Gastroesophageal sphincter (tissue), 4 donors: ENCODE measurements at regions not wholly inside any gene's neighbourhood (a gene's known extent, or its start where the extent isn't known, plus 50 kb on each side); places are given as distances from the start of the nearest gene placed in this dataset.

Experiments
- ATAC-seq: fragments of 150-250 bp; one replicate; pipeline ENCODE4 v1.9.1; 2016; ENCODE audit warnings: mild to moderate bottlenecking, moderate library complexity
- H3K27ac ChIP-seq, 4 donors: fragments of 200-600 bp; sonication (generic) in 3 of 4; 1 replicate in 3 of 4; 2 replicates in 1 of 4; pipeline ENCODE4 v1.5.1; 2016 to 2019
- H3K27me3 ChIP-seq: fragments of 200-600 bp; sonication (generic); one replicate; pipeline ENCODE4 v1.5.1; 2019
- H3K36me3 ChIP-seq, 2 donors: fragments of 200-600 bp; sonication (generic); one replicate each; pipeline ENCODE4 v1.5.1; 2019; ENCODE audit warnings: control low read depth in 1 of 2
- H3K4me1 ChIP-seq, 3 donors: fragments of 200-600 bp; sonication (generic); 1 replicate in 2 of 3; 2 replicates in 1 of 3; pipeline ENCODE4 v1.5.1; 2016 to 2019; ENCODE audit warnings: control low read depth in 2 of 3
- H3K4me3 ChIP-seq, 2 donors: fragments of 200-600 bp; sonication (generic); one replicate each; pipeline ENCODE4 v1.5.1; 2019; ENCODE audit warnings: mild to moderate bottlenecking in 1 of 2, moderate library complexity in 1 of 2
- H3K9me3 ChIP-seq, 3 donors: fragments of 200-600 bp; sonication (generic); one replicate each; pipeline ENCODE4 v1.5.1; 2017 to 2019; ENCODE audit warnings: control low read depth in 2 of 3
- EP300 ChIP-seq: sonication (generic); formaldehyde crosslinking; IDR thresholded peaks from one replicate; pipeline ENCODE4 v1.6.1; 2017; ENCODE audit warnings: antibody characterized with exemption, mild to moderate bottlenecking
- POLR2A ChIP-seq, 2 donors: fragments of 450-650 bp; IDR thresholded peaks; one replicate each; pipeline ENCODE4 v1.6.1; 2017; ENCODE audit warnings: antibody characterized with exemption in 2 of 2, mild to moderate bottlenecking in 2 of 2, moderate library complexity in 1 of 2
- POLR2AphosphoS5 ChIP-seq: sonication (generic); formaldehyde crosslinking; IDR thresholded peaks from one replicate; pipeline ENCODE4 v1.6.1; 2017; ENCODE audit warnings: antibody characterized with exemption
- WGBS, 2 donors: methylation state at CpG; one replicate each; pipeline ENCODE4 v1.1.5; 2018; ENCODE audit warnings: low coverage in 1 of 2; 5-methylcytosine and 5-hydroxymethylcytosine counted together
- TF ChIP-seq, protein P1 (sequence below), 4 experiments: fragments of 200-600 bp in 2 of 4; fragments of 450-650 bp in 2 of 4; sonication (generic) in 1 of 4; IDR thresholded peaks; one replicate each; pipeline ENCODE4 v1.5.1; 2017 to 2019; ENCODE audit warnings: antibody characterized with exemption in 4 of 4, mild to moderate bottlenecking in 2 of 4, moderate library complexity in 2 of 4

DNA sequence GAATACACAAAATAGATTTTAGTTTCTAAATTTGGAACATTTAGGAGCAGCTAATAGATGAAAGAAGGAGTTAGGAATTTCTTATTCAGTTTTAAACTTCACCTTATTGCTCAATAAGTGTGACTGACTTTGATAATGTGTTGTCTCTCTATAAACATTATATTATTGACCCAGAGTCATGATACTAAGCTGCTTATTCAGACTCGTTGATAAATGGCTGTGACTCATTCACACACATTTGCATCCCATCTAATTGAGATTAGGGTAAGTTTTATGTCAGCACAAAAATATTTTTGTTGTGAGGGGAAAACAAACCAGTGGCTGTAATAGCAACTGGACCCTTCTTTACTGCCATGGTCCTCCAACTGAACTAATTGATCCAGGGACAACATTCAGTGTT, 137.6 kb downstream of the GOLIM4 start:
- TF ChIP-seq, protein P1, sequence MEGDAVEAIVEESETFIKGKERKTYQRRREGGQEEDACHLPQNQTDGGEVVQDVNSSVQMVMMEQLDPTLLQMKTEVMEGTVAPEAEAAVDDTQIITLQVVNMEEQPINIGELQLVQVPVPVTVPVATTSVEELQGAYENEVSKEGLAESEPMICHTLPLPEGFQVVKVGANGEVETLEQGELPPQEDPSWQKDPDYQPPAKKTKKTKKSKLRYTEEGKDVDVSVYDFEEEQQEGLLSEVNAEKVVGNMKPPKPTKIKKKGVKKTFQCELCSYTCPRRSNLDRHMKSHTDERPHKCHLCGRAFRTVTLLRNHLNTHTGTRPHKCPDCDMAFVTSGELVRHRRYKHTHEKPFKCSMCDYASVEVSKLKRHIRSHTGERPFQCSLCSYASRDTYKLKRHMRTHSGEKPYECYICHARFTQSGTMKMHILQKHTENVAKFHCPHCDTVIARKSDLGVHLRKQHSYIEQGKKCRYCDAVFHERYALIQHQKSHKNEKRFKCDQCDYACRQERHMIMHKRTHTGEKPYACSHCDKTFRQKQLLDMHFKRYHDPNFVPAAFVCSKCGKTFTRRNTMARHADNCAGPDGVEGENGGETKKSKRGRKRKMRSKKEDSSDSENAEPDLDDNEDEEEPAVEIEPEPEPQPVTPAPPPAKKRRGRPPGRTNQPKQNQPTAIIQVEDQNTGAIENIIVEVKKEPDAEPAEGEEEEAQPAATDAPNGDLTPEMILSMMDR (IDR thresholded peaks at IDR 0.05), result no peak
- no peak for TF ChIP-seq POLR2A (IDR thresholded peaks at IDR 0.05)
- no peak for TF ChIP-seq POLR2AphosphoS5
- TF ChIP-seq EP300, result no peak
- H3K27me3 ChIP-seq, result no peaks in the 10 kb centered on the region
- H3K9me3 ChIP-seq, result no peaks in the 10 kb centered on the region
- no peaks in the 10 kb centered on the region for H3K36me3 ChIP-seq
- no peak overlapping the region for H3K4me3 ChIP-seq
- no peaks in the 10 kb centered on the region for H3K4me1 ChIP-seq
- ATAC-seq, result no peak
- no peak overlapping the region for H3K27ac ChIP-seq
- 33 to 57% methylated on average over 1 of the region's 1 CpG for WGBS, 2 donors

DNA sequence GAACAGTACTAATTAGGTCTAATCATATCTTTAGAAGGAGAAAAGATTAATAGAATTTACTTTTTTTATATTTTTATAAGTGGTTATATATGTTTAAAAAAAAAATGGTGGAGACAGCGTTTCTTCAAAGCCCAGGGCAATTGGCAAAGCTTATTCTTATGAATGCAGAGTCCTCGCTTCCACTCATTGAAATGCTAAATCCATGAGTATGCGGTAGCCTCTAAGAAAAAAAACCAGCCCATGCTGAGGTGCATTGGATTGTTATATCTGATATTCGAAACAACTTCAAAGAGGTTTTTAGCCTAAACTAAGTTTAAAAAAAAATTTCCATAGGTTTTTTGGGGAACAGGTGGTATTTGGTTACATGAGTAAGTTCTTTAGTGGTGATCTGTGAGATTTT, 142.8 kb downstream of the GOLIM4 start:
- no peaks in the 10 kb centered on the region for H3K36me3 ChIP-seq
- H3K27me3 ChIP-seq, result no peaks in the 10 kb centered on the region
- H3K4me1 ChIP-seq, result no peaks in the 10 kb centered on the region
- 68 to 73% methylated on average over 4 of the region's 4 CpGs for WGBS, 2 donors
- H3K4me3 ChIP-seq, result no peak overlapping the region
- H3K9me3 ChIP-seq, result peaks cover 0 to 3% (median 0%) of the 10 kb centered on the region in 3 donors
- TF ChIP-seq POLR2A (IDR thresholded peaks at IDR 0.05), result no peak
- no peak for TF ChIP-seq EP300
- TF ChIP-seq POLR2AphosphoS5, result no peak
- TF ChIP-seq, protein P1 (IDR thresholded peaks at IDR 0.05), result no peak
- ATAC-seq, result no peak
- H3K27ac ChIP-seq, result no peak overlapping the region

DNA sequence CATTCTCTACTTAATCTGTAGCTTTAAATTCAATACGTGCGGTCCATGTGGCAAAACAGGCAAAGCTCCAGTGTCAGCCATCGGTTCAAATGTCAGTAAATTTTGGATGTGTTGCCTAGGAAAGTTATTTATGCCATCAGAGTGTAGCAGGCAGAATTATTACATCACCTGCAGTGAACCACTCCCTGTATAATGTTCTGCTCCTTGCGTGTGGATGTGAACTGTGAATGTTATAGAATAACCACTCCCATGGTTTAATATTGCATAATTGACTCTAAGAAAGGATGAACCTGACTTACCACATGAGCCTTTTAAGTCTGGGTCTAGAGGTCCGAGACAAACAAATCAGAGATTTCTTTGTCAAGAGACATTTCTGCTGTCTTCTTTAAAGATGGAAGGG, 145.5 kb downstream of the GOLIM4 start:
- H3K27ac ChIP-seq, result no peak overlapping the region
- H3K9me3 ChIP-seq, result peaks cover 0 to 3% (median 0%) of the 10 kb centered on the region in 3 donors
- H3K4me1 ChIP-seq, result no peaks in the 10 kb centered on the region
- H3K4me3 ChIP-seq, result no peak overlapping the region
- TF ChIP-seq POLR2AphosphoS5 (no peak), POLR2A (IDR thresholded peaks at IDR 0.05) (no peak), EP300 (no peak)
- TF ChIP-seq, protein P1 (IDR thresholded peaks at IDR 0.05), result no peak
- no peak for ATAC-seq
- no peaks in the 10 kb centered on the region for H3K27me3 ChIP-seq
- 79 to 97% methylated on average over 4 to 5 of the region's 5 CpGs for WGBS, 2 donors
- no peaks in the 10 kb centered on the region for H3K36me3 ChIP-seq

DNA sequence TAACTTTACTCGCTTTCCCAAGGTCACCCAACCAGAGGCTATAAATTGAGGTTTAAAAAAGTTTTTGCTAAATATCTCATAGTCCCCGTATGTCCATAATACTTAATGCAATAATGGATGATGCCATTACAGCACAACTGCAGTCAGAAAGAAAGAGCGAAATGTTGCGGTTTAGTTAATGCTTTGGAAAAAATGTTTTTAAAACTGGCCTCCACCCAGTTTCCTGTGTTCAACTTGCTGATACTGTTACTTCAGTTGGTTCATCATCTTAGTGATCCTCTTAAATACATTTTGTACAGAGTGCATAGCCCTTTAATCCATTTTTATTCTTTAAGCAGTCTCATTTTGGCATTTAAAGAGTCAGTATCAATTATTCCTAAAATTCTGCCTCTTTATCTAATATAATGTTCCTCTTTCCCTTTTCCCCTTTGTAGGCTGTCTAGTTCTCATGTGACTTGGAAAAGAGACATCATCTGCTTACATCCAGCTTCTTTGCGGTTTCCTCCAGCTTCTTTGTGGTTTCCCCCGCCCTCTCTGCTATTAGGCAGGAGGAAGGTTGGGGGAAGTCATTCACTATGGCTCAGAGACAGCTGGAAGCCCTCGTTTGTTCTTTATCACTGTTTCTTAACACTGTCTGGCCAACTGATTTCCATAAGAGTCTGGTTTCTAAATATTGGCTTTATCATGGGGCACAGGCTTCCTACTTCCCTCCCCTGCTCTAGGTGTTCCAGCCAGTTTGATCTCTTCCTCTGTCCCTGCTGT, 154.3 kb downstream of the GOLIM4 start:
- peak; percentile 55 for ATAC-seq
- no peak overlapping the region for H3K4me3 ChIP-seq
- H3K27ac ChIP-seq, result no peak overlapping the region
- H3K27me3 ChIP-seq, result no peaks in the 10 kb centered on the region
- no peaks in the 10 kb centered on the region for H3K36me3 ChIP-seq
- no peaks in the 10 kb centered on the region for H3K4me1 ChIP-seq
- WGBS, 2 donors, result 41 to 59% methylated on average over 7 of the region's 7 CpGs
- no peaks in the 10 kb centered on the region for H3K9me3 ChIP-seq
- TF ChIP-seq POLR2AphosphoS5 (no peak), POLR2A (IDR thresholded peaks at IDR 0.05) (no peak), EP300 (no peak)
- TF ChIP-seq, protein P1 (IDR thresholded peaks at IDR 0.05), result no peak

DNA sequence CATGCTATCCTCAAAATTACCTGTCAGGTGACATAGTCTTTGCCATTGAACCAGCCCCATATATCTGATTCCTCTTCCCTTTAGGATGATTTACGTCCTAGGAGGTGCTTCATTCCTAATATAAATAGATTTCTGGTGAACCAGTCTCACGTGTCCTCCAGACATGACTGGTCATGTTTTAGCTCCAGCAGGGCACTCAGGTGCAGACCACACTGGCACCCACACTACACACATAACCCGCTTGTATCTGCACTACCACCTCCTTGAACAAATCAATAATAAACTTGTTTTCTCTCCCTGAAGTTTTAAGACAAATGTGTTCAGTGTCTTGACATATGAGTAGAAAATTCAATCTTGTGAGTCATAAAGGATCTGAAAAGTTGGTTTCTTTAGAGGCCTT, 155.5 kb downstream of the GOLIM4 start:
- whole genome bisulfite sequencing, 2 donors, result 78% methylated on average over 2 to 3 of the region's 3 CpGs
- no peaks in the 10 kb centered on the region for H3K4me1 ChIP-seq
- TF ChIP-seq, protein P1 (IDR thresholded peaks at IDR 0.05), result no peak
- TF ChIP-seq EP300 (no peak), POLR2A (IDR thresholded peaks at IDR 0.05) (no peak), POLR2AphosphoS5 (no peak)
- no peak overlapping the region for H3K4me3 ChIP-seq
- no peak for ATAC-seq
- H3K27ac ChIP-seq, result no peak overlapping the region
- H3K27me3 ChIP-seq, result no peaks in the 10 kb centered on the region
- H3K9me3 ChIP-seq, result no peaks in the 10 kb centered on the region
- no peaks in the 10 kb centered on the region for H3K36me3 ChIP-seq
